Kidney capillary endothelial cell (primary cell): ENCODE measurements at regions not wholly inside any gene's neighbourhood (a gene's known extent, or its start where the extent isn't known, plus 50 kb on each side); places are given as distances from the start of the nearest gene placed in this dataset.
"Not testable (repeated sequence)": the region's sequence is repeated elsewhere in the genome, so short reads cannot be mapped to it uniquely, and the experiment has no call there.

Experiments used
- DNase-seq: peaks from one replicate; pipeline ENCODE4 v3.0.0-alpha.2; 2018; ENCODE audit warnings: low spot score

- no peak for DNase-seq
Measured at GRCh38 chr17:31621566-31621965, 230.1 kb downstream of the RAB11FIP4 start.

- not testable (repeated sequence) for DNase-seq
Measured at GRCh38 chr17:31611053-31611452, 219.6 kb downstream of the RAB11FIP4 start.

GRCh38 chr17:31609996-31610910 lies 218.8 kb downstream of the RAB11FIP4 start:
- DNase-seq = no peak

GRCh38 chr17:31609331-31609730 lies 217.9 kb downstream of the RAB11FIP4 start:
- DNase-seq = no peak

GRCh38 chr17:31608659-31609254 lies 217.3 kb downstream of the RAB11FIP4 start:
- DNase-seq = no peak

GRCh38 chr17:31605761-31606160 lies 214.3 kb downstream of the RAB11FIP4 start:
- DNase-seq = no peak

- DNase-seq = no peak
Measured at GRCh38 chr17:31604936-31605335, 213.5 kb downstream of the RAB11FIP4 start.

GRCh38 chr17:31600144-31600543 lies 208.7 kb downstream of the RAB11FIP4 start:
- not testable (repeated sequence) for DNase-seq

GRCh38 chr17:31598921-31599571 lies 207.6 kb downstream of the RAB11FIP4 start:
- no peak for DNase-seq

GRCh38 chr17:31598399-31598782 lies 206.9 kb downstream of the RAB11FIP4 start:
- no peak for DNase-seq

- no peak for DNase-seq
Measured at GRCh38 chr17:31597646-31598398, 206.3 kb downstream of the RAB11FIP4 start.

- DNase-seq = peak; percentile 99
Measured at GRCh38 chr17:31596382-31597323, 205.2 kb downstream of the RAB11FIP4 start.

- peak; percentile 45 for DNase-seq
Measured at GRCh38 chr17:31595666-31596381, 204.3 kb downstream of the RAB11FIP4 start.

- DNase-seq = no peak
Measured at GRCh38 chr17:31595076-31595475, 203.6 kb downstream of the RAB11FIP4 start.

GRCh38 chr17:31594416-31594815 lies 202.9 kb downstream of the RAB11FIP4 start:
- DNase-seq = no peak

- no peak for DNase-seq
Measured at GRCh38 chr17:31593806-31594205, 202.3 kb downstream of the RAB11FIP4 start.

- no peak for DNase-seq
Measured at GRCh38 chr17:31591924-31592323, 200.4 kb downstream of the RAB11FIP4 start.

GRCh38 chr17:31588512-31588911 lies 197.0 kb downstream of the RAB11FIP4 start:
- no peak for DNase-seq

- no peak for DNase-seq
Measured at GRCh38 chr17:31588034-31588433, 196.6 kb downstream of the RAB11FIP4 start.
